Adrenal gland (tissue), 5 donors: ENCODE measurements at regions not wholly inside any gene's neighbourhood (a gene's known extent, or its start where the extent isn't known, plus 50 kb on each side); places are given as distances from the start of the nearest gene placed in this dataset.

Experiments used
- POLR2A ChIP-seq, 2 donors: fragments of 450-650 bp; IDR thresholded peaks; one replicate each; pipeline ENCODE4 v1.6.1; 2017; ENCODE audit warnings: antibody characterized with exemption in 2 of 2, mild to moderate bottlenecking in 2 of 2, moderate library complexity in 1 of 2
- TF ChIP-seq, protein P1 (sequence below), 6 experiments: fragments of 450-650 bp in 4 of 6; fragments of 200-600 bp in 2 of 6; sonication (generic) in 1 of 6; IDR thresholded peaks; 1 replicate in 5 of 6; 2 replicates in 1 of 6; pipeline versions ENCODE4 v1.5.1 to v1.8.0; 2016 to 2021; ENCODE audit warnings: antibody characterized with exemption in 6 of 6, mild to moderate bottlenecking in 2 of 6, moderate library complexity in 1 of 6
- donor health status: DM: no; HTN: no; CAD: no.

DNA sequence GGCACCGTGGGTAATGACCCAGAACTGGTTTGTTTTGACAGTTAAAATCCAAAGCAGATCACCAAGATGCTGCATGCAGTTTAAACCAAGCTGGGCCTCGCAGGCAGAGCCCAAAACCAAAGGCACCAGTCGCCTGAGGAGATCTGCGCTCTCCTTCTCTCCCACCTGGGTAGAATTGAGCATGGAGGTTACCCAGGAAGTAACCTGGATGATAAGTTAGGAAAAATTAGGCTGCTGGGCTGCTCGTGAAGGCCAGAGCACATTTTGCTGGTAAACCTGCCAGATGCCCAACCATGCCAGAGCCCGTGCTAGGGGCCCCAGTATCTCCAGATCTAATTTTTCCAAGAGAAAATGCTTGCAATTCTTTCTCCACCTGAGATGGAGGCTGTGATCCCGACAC, 388.3 kb upstream of the MGMT start:
- TF ChIP-seq, protein P1, sequence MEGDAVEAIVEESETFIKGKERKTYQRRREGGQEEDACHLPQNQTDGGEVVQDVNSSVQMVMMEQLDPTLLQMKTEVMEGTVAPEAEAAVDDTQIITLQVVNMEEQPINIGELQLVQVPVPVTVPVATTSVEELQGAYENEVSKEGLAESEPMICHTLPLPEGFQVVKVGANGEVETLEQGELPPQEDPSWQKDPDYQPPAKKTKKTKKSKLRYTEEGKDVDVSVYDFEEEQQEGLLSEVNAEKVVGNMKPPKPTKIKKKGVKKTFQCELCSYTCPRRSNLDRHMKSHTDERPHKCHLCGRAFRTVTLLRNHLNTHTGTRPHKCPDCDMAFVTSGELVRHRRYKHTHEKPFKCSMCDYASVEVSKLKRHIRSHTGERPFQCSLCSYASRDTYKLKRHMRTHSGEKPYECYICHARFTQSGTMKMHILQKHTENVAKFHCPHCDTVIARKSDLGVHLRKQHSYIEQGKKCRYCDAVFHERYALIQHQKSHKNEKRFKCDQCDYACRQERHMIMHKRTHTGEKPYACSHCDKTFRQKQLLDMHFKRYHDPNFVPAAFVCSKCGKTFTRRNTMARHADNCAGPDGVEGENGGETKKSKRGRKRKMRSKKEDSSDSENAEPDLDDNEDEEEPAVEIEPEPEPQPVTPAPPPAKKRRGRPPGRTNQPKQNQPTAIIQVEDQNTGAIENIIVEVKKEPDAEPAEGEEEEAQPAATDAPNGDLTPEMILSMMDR (IDR thresholded peaks at IDR 0.05) = no peak
- TF ChIP-seq POLR2A (IDR thresholded peaks at IDR 0.05) = no peak
